Skeletal muscle tissue (tissue), 3 donors: ENCODE measurements at regions not wholly inside any gene's neighbourhood (a gene's known extent, or its start where the extent isn't known, plus 50 kb on each side); places are given as distances from the start of the nearest gene placed in this dataset.

Experiments used
- H3K27ac ChIP-seq: one replicate; pipeline ENCODE4 v1.7.0; 2013; ENCODE audit warnings: mild to moderate bottlenecking, low read depth, low read length, inconsistent platforms
- H3K27me3 ChIP-seq, 3 donors: one replicate each; pipeline ENCODE4 v1.7.0; 2013; ENCODE audit warnings: low read length in 3 of 3; ENCODE audit not compliant: control insufficient read depth in 3 of 3, insufficient read depth in 3 of 3
- H3K36me3 ChIP-seq, 3 donors: one replicate each; pipeline ENCODE4 v1.7.0; 2013; ENCODE audit warnings: low read length in 3 of 3; ENCODE audit not compliant: control insufficient read depth in 3 of 3, insufficient read depth in 3 of 3
- H3K4me1 ChIP-seq, 3 donors: one replicate each; pipeline ENCODE4 v1.7.0; 2013; ENCODE audit warnings: low read length in 3 of 3, mild to moderate bottlenecking in 3 of 3; ENCODE audit not compliant: control insufficient read depth in 3 of 3, insufficient read depth in 3 of 3
- H3K4me3 ChIP-seq, 3 donors: one replicate each; pipeline ENCODE4 v1.7.0; 2013; ENCODE audit warnings: low read length in 3 of 3
- H3K9ac ChIP-seq, 3 donors: one replicate each; pipeline ENCODE4 v1.7.0; 2013; ENCODE audit warnings: low read length in 3 of 3, mild to moderate bottlenecking in 3 of 3, moderate library complexity in 2 of 3, low read depth in 1 of 3
- H3K9me3 ChIP-seq, 3 donors: one replicate each; pipeline ENCODE4 v1.7.0; 2013; ENCODE audit warnings: low read length in 3 of 3; ENCODE audit not compliant: control insufficient read depth in 3 of 3
- donor health status: Osteomylitis.

DNA sequence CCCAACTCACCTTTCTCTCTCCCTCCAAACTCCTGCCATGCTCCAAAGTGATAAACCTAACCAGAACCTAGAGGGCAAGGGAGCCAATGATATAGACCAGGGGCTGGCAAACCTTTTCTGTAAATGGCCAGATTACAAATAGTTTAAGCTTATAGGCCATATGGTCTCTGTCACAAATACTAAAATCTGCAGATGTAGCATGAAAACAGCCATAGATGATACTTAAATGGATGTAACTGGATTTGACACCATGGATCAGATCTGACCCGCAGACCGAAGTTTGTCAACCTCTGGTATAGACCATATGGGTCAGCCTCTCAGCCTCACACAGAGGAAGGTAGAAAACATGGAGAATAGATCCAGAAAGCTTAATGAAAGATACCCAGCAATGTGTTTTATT is 165.2 kb upstream of the STT3B start:
- no peaks in the 10 kb centered on the region for H3K9me3 ChIP-seq
- no peaks in the 10 kb centered on the region for H3K27me3 ChIP-seq
- no peaks in the 10 kb centered on the region for H3K36me3 ChIP-seq
- H3K4me3 ChIP-seq: no peak overlapping the region
- no peak overlapping the region for H3K27ac ChIP-seq
- H3K4me1 ChIP-seq: no peaks in the 10 kb centered on the region
- no peak overlapping the region for H3K9ac ChIP-seq

DNA sequence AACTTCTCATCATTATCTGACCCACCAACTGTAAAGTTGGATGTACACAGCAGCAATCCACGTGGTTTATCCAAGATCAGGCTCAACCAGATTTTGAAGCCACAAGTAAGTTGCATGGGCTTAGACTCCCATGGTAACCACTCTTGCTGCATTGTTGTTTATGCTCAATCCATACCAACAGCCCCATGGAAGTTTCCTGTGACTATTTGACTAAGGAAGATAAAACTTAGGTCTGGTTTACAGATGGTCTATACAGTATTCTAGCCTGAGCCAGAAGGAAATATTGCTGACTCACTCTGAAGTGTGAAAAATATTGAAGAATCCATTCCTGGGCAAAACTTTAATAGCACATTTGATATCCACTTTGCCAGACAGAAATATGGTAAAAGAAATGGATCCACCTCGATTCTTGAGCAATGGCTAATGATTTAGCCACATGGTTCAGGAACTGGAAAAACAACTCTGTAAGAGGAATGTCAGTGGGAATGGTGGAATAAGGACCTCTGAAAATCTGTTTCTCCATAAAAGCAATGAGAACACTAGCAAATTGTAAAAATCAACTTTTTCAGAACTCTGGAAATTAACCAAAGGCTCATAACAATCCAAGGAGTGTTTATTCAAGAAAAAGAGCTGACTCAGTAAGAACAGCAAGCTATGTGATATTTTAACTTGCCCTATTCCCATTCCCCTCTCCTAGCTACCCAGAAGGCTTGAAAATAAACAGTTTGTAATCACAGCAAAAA is 162.9 kb upstream of the STT3B start:
- Histone ChIP-seq H3K9me3 (no peaks in the 10 kb centered on the region), H3K4me3 (no peak overlapping the region), H3K9ac (no peak overlapping the region), H3K27ac (no peak overlapping the region), H3K4me1 (no peaks in the 10 kb centered on the region), H3K27me3 (no peaks in the 10 kb centered on the region), H3K36me3 (no peaks in the 10 kb centered on the region)

DNA sequence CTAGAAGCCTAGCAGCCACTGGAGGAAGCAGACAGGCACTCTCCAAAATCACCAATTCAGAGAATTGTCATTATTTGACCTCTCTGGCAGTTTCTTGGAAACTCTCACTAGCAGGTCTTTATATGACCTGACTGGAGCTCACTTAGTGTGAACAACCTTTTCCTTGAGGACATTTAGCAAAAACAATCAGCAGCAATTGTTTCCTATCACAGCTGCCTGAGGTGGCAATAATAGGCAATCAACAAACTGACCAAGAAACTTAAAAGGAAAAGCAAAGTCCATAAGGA is 162.4 kb upstream of the STT3B start:
- Histone ChIP-seq H3K36me3 (no peaks in the 10 kb centered on the region), H3K9me3 (no peaks in the 10 kb centered on the region), H3K4me3 (no peak overlapping the region), H3K4me1 (no peaks in the 10 kb centered on the region), H3K27me3 (no peaks in the 10 kb centered on the region), H3K9ac (no peak overlapping the region), H3K27ac (no peak overlapping the region)

DNA sequence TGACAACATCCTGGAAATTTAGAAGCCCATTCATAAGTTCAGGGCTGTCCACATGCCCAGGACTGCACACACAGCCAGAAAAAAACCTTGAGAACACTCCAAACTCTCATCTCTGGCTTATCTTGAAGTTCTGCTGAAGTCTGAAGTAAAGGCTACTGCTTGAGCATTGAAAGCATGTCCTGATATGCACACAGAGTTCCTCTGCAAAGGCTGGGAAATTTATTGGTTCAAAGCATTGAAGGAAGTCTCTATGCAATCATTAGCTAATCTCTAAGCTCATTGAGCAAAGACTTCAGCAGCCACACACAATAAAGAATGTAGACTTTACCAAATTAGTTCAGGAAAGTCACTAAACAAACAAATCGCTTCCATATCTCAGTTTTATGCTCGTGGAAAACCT is 162.0 kb upstream of the STT3B start:
- Histone ChIP-seq H3K27ac (no peak overlapping the region), H3K4me3 (no peak overlapping the region), H3K9me3 (no peaks in the 10 kb centered on the region), H3K36me3 (no peaks in the 10 kb centered on the region), H3K27me3 (no peaks in the 10 kb centered on the region), H3K9ac (no peak overlapping the region), H3K4me1 (no peaks in the 10 kb centered on the region)

DNA sequence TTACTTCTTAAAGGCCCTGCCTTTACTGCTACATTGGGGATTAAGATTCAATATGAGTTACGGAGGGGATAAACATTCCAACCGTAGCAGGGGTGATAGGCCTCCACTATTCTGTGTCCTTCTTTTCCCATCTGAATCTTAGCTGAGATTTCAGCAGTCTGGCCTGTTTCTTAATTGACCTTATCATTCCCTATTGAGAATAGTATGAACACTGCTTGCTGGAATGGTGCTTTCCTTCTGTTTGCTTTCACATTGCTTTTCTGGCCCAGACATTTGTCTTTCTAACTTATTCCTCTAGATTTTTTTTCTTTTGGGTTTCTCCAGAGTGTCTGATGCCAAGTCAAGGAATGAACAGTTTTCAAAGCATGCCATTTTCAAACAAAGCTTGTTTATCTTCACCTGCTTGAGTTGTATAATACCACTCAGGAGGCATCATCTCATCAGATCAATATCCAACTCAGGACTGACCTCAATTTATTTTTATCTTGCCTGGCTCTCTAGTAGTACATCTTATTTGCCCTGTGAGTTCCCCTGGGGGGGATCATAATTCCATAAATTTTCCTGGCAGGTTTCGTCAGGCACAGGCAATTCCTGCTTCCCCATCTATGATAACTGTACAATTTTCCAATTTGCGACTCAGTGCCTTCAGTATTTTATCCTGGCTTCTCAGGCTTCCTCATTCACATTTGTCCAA is 161.1 kb upstream of the STT3B start:
- Histone ChIP-seq H3K4me1 (no peaks in the 10 kb centered on the region), H3K36me3 (no peaks in the 10 kb centered on the region), H3K9me3 (no peaks in the 10 kb centered on the region), H3K27me3 (no peaks in the 10 kb centered on the region), H3K4me3 (no peak overlapping the region), H3K9ac (no peak overlapping the region), H3K27ac (no peak overlapping the region)

DNA sequence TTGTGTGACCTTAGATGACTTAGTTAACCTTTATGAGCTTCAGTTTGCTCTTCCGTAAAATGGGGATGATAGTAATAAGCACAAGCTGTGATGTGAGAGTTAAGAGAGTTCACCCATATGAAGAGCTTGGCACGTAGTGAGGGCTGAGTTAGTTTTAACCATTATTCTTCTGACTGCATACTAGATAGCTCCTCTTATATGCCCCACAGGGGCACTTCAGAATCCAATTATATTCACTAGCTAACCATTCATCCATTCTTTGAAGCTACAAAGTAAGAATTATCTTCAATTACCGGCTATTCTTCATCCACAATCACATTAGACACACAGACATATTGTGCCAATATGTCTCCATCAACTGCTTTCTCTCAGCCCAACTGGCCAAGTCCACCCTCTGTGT is 159.0 kb upstream of the STT3B start:
- H3K36me3 ChIP-seq: no peaks in the 10 kb centered on the region
- no peaks in the 10 kb centered on the region for H3K9me3 ChIP-seq
- no peak overlapping the region for H3K27ac ChIP-seq
- no peak overlapping the region for H3K4me3 ChIP-seq
- no peak overlapping the region for H3K9ac ChIP-seq
- no peaks in the 10 kb centered on the region for H3K4me1 ChIP-seq
- no peaks in the 10 kb centered on the region for H3K27me3 ChIP-seq

DNA sequence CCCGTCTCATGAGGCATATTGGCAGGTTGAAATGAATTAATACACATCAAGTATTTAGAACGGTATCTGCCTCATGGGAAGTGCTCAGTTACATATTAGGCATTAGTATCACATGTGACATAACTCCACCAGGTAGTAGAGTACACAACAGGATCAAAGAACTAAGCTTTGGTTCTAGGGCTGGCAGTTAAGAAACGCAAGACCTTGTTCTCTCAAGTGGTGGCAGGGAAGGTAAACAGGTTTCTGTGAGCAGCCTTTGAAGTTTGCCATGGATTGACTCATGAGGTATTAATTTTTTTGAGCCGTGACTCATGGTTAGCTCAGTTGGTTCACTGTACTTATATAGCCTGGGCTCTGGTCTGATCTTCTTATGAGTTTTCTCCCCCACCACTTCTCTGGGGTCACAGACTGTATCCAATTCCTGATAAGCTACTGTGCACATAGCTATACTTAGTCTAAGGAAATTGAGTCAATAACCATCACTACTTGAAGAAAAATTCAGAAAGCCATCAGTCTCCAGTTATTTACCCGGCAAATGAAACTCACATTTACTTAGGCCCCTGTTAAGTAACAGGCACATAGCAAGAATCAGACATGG is 155.6 kb upstream of the STT3B start:
- Histone ChIP-seq H3K4me1 (no peaks in the 10 kb centered on the region), H3K4me3 (no peak overlapping the region), H3K27ac (no peak overlapping the region), H3K9me3 (no peaks in the 10 kb centered on the region), H3K27me3 (no peaks in the 10 kb centered on the region), H3K9ac (no peak overlapping the region), H3K36me3 (no peaks in the 10 kb centered on the region)

DNA sequence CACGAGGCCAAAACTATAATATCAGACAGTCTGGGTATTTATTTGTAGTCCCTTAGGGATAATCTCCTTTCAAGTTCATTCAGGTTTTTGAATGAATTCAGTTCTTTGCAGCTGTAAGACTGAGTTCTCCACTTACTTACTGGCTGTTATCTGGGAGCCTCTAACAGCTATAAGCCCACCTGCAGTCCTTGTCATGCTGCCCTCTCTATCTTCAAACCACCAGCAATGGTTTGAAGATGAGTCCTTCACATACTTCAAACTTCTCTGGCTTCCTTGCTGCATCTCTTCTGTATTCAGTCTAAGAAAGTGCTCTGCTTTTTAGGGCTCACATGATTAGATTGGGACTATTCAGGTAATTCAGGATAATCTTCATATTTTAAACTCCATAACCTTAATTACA is 154.5 kb upstream of the STT3B start:
- Histone ChIP-seq H3K9me3 (no peaks in the 10 kb centered on the region), H3K36me3 (no peaks in the 10 kb centered on the region), H3K4me1 (no peaks in the 10 kb centered on the region)

DNA sequence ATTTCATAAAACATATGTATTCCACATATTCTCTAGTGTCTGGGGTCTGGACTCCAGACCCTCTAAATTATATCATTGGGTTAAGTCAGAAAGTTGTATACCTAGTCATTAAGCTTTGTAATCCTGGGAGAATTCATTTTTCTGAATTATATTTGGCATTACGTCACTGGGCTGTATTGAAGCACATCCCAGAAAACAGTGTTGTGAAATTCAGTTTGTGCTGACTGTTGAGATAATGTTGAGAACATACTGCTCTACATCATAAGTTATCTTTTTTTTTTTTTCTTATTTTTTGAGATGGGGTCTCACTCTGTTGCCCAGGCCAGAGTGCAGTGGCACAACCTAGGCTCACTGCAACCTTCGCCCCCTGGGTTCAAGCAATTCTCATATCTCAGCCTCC is 153.1 kb upstream of the STT3B start:
- H3K9me3 ChIP-seq: no peaks in the 10 kb centered on the region
- H3K9ac ChIP-seq: no peak overlapping the region
- no peak overlapping the region for H3K27ac ChIP-seq
- H3K36me3 ChIP-seq: no peaks in the 10 kb centered on the region
- no peak overlapping the region for H3K4me3 ChIP-seq
- H3K27me3 ChIP-seq: no peaks in the 10 kb centered on the region
- H3K4me1 ChIP-seq: no peaks in the 10 kb centered on the region

More for the DNA sequence above, 154.5 kb upstream of the STT3B start:
- Histone ChIP-seq H3K27me3 (no peaks in the 10 kb centered on the region), H3K4me3 (no peak overlapping the region), H3K9ac (no peak overlapping the region), H3K27ac (no peak overlapping the region)

DNA sequence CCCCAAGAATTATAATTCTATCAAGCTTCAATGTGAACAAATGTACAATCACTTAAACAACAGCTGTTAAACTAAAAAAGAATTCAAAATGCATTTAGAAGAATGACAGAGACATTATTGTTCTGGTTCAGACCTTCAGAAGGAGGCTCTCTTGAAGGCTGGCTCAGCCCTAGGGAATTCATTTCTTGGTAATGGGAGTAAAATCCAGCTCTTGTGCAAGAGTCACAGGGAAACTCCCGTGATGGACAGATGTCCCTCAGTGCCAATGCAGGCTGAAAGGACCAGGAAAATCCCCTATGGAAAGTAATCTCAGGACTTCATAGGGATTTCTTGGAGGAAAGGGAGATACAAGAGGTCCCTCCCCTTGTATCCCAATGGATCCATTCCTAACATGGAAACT is 149.9 kb upstream of the STT3B start:
- Histone ChIP-seq H3K4me1 (no peaks in the 10 kb centered on the region), H3K4me3 (no peak overlapping the region), H3K36me3 (no peaks in the 10 kb centered on the region), H3K9me3 (no peaks in the 10 kb centered on the region), H3K27ac (no peak overlapping the region), H3K27me3 (no peaks in the 10 kb centered on the region), H3K9ac (no peak overlapping the region)
